Heart right ventricle (tissue), 16 donors: ENCODE measurements at regions not wholly inside any gene's neighbourhood (a gene's known extent, or its start where the extent isn't known, plus 50 kb on each side); places are given as distances from the start of the nearest gene placed in this dataset.

ENCODE experiments used
- ATAC-seq, 8 donors: fragments of 200-7000 bp; cut with Tn5 transposase; one replicate each; pipeline ENCODE4 v1.9.1; 2020; ENCODE audit warnings: mild to moderate bottlenecking in 8 of 8, moderate library complexity in 8 of 8, moderate number of reproducible peaks in 1 of 8
- DNase-seq, 2 donors: peaks; one replicate each; pipeline ENCODE4 v3.0.0-alpha.2; 2020
- H3K27ac ChIP-seq, 10 donors: fragments of 200-600 bp; sonication (generic) in 2 of 10; one replicate each; pipeline versions ENCODE4 v1.5.0 to v1.8.0; 2020 to 2022; ENCODE audit warnings: mild to moderate bottlenecking in 3 of 10
- H3K27me3 ChIP-seq, 7 donors: fragments of 200-600 bp; one replicate each; pipeline ENCODE4 v1.8.0; 2021 to 2022; ENCODE audit warnings: mild to moderate bottlenecking in 2 of 7
- H3K36me3 ChIP-seq, 9 donors: fragments of 200-600 bp; sonication (generic) in 1 of 9; one replicate each; pipeline versions ENCODE4 v1.5.0 to v1.8.0; 2020 to 2022; ENCODE audit warnings: mild to moderate bottlenecking in 2 of 9
- H3K4me1 ChIP-seq, 9 donors: fragments of 200-600 bp; sonication (generic) in 1 of 9; one replicate each; pipeline versions ENCODE4 v1.5.0 to v1.8.0; 2020 to 2022; ENCODE audit warnings: mild to moderate bottlenecking in 4 of 9
- H3K4me3 ChIP-seq, 10 donors: fragments of 200-600 bp; sonication (generic) in 2 of 10; one replicate each; pipeline versions ENCODE4 v1.5.0 to v1.8.0; 2020 to 2022; ENCODE audit warnings: mild to moderate bottlenecking in 7 of 10, moderate library complexity in 2 of 10
- H3K9me3 ChIP-seq, 11 donors: fragments of 200-600 bp in 10 of 11; sonication (generic) in 2 of 11; one replicate each; pipeline versions ENCODE4 v1.5.0 to v1.8.0; 2013 to 2022; ENCODE audit warnings: mild to moderate bottlenecking in 2 of 11, control low read depth in 1 of 11, moderate library complexity in 1 of 11
- WGBS, 2 donors: extraction: QIAGEN DNeasy Blood & Tissue Kit; methylation state at CpG; one replicate each; pipeline ENCODE4 v1.1.7; 2013; ENCODE audit warnings: inconsistent platforms in 1 of 2; 5-methylcytosine and 5-hydroxymethylcytosine counted together
- intact Hi-C, 10 donors: fragments of 100-400 bp; cut with DNase I; formaldehyde crosslinking; loops; one replicate each; pipeline versions ENCODE4 v1.11.1 to v1.14.2; 2022
- TF ChIP-seq, protein P1 (sequence below), 9 donors: fragments of 200-600 bp; sonication (generic) in 2 of 9; IDR thresholded peaks; one replicate each; pipeline versions ENCODE4 v1.5.0 to v1.8.0; 2021 to 2022; ENCODE audit warnings: antibody characterized with exemption in 9 of 9, mild to moderate bottlenecking in 5 of 9, moderate library complexity in 1 of 9
- donor health status: Arrhythmogenic right ventricular cardiomyopathy.
- donor health status: ischemic (EF 13 %, LVEDD 7.1; RV severe dilation, severe dysfunction).
- donor health status: healthy with polysubstance abuse.
- donor health status: DM: no; HTN: yes; CAD: no.
- donor health status: DM: no; HTN: no; CAD: no.
- donor health status: ischemic (EF 25% LVEDD 6.9; RV normal size, moderate dysfunction).
- donor health status: ischemic (EF 25% LVEDD 5.7; RV mildly dilated, moderate dysfunction).
- donor health status: healthy.
- donor health status: DM: yes; HTN: yes; CAD: no.
- donor health status: Ischemic cardiomyopathy.
- donor health status: ischemic (EF 35%, LVEDD 5.7; RV mildly dilated, moderate dysfunction).
- donor health status: nonischemic (EF 11% LVEDD 7.7; RV severe dilation, severe dysfunction).
- donor health status: DM: yes; HTN: yes; CAD: no.
- donor health status: PGD.
- donor health status: ischemic (EF 29% LVEDD 5.4; RV normal size, mild dysfunction).
- donor health status: nonischemic (EF 23%, LVEDD 6.1; RV moderate dilation, normal function).

DNA sequence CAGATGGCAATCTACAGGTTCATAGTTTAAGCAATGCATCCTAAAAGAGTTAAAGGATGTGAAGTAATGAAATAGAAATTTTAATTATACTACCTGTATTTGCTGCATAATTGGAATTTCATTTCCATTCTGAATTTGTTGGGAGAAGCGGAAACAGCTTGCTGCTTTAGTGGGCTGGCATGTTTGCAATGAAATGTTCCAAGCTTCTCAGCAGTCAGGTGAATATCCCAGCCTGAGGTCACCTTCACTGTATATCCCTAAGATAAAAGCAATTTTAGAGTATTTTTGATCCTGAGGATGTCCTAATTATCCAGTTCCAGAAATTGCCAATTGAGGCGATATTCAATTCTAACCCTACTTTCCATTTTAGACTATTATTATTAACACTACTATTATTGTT is 136.1 kb upstream of the ARSJ start:
- no peak for DNase-seq
- intact Hi-C loops: no loop called here
- no peaks in the 10 kb centered on the region for H3K9me3 ChIP-seq
- H3K4me3 ChIP-seq: no peak overlapping the region
- H3K27me3 ChIP-seq: no peaks in the 10 kb centered on the region
- H3K4me1 ChIP-seq: no peaks in the 10 kb centered on the region
- 48 to 73% methylated on average over 2 of the region's 2 CpGs for WGBS, 2 donors
- no peaks in the 10 kb centered on the region for H3K36me3 ChIP-seq
- TF ChIP-seq, protein P1, sequence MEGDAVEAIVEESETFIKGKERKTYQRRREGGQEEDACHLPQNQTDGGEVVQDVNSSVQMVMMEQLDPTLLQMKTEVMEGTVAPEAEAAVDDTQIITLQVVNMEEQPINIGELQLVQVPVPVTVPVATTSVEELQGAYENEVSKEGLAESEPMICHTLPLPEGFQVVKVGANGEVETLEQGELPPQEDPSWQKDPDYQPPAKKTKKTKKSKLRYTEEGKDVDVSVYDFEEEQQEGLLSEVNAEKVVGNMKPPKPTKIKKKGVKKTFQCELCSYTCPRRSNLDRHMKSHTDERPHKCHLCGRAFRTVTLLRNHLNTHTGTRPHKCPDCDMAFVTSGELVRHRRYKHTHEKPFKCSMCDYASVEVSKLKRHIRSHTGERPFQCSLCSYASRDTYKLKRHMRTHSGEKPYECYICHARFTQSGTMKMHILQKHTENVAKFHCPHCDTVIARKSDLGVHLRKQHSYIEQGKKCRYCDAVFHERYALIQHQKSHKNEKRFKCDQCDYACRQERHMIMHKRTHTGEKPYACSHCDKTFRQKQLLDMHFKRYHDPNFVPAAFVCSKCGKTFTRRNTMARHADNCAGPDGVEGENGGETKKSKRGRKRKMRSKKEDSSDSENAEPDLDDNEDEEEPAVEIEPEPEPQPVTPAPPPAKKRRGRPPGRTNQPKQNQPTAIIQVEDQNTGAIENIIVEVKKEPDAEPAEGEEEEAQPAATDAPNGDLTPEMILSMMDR (IDR thresholded peaks at IDR 0.05): no peak
- no peak for ATAC-seq
- no peak overlapping the region for H3K27ac ChIP-seq

DNA sequence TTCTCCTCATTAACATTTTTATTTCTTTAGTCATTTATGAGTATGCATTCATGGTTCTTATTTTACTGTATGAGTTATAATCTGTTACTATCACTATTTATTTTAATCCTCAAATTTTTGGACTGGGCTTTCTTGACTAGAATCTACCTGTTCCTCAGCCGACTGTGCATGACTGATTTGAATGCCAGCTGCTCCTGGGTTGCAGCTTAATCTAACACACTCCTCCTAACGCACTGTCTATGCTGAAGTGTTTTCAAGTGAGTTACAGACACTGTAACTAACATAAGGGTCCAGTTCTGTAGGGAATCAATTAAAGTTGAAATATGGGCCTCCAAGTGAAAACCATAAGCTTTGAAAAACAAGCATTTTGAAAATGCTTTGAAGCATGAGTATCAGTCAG is 137.4 kb upstream of the ARSJ start:
- WGBS, 2 donors: 71 to 74% methylated on average over 2 of the region's 2 CpGs
- intact Hi-C loops: no loop called here

DNA sequence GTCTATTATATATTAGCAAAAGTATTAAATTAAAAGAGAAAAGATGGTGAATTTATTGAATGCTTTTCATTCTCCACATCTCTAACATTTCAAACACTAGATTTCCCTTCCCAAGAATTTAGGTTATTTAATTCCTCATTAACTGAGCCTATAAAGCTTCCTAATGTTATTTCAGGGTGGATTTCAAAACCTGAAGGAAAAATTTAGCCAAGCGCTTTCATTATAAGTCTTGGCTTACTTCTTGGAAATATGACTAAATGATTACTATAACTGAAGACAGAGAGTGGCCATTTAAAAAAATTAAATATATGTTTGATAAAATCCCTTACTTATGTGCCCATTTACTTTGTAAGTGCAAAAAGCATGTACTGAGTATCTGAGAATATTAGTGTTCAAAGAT is 141.8 kb upstream of the ARSJ start:
- Histone ChIP-seq H3K27ac (no peak overlapping the region), H3K27me3 (no peaks in the 10 kb centered on the region), H3K4me1 (no peaks in the 10 kb centered on the region), H3K9me3 (no peaks in the 10 kb centered on the region), H3K4me3 (no peak overlapping the region), H3K36me3 (no peaks in the 10 kb centered on the region)
- DNase-seq (no peak), ATAC-seq (no peak)
- intact Hi-C loops: no loop called here
- WGBS, 2 donors: 92 to 94% methylated on average over 1 of the region's 1 CpG
- TF ChIP-seq, protein P1 (IDR thresholded peaks at IDR 0.05): no peak

More for the DNA sequence above, 137.4 kb upstream of the ARSJ start:
- no peaks in the 10 kb centered on the region for H3K36me3 ChIP-seq
- no peaks in the 10 kb centered on the region for H3K9me3 ChIP-seq
- TF ChIP-seq, protein P1 (IDR thresholded peaks at IDR 0.05): no peak
- H3K27me3 ChIP-seq: no peaks in the 10 kb centered on the region
- DNase-seq (no peak), ATAC-seq (no peak)
- no peak overlapping the region for H3K4me3 ChIP-seq
- H3K4me1 ChIP-seq: no peaks in the 10 kb centered on the region
- H3K27ac ChIP-seq: no peak overlapping the region

DNA sequence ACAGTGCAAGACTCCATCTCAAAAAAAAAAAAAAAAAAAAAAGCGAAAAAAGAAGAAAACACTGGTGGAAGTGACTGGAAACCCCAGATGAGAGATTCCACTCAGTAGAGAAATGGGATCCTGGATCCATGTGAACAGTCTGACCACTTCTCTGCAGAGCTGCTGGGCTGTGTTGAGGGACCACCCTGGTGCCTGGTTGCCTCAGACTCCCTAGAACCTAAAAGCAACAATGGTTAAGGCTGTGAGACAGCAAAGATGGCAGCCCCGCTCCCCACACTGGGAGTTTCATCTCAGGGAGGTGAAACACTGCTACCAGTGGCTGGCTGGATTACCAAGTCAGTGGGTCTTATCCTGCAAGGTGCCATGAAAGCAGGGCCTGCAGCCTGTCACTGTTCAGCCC is 152.8 kb upstream of the ARSJ start:
- ATAC-seq: no peak
- intact Hi-C loops: no loop called here

More for the DNA sequence above, 152.8 kb upstream of the ARSJ start:
- H3K36me3 ChIP-seq: no peaks in the 10 kb centered on the region
- no peak overlapping the region for H3K27ac ChIP-seq
- TF ChIP-seq, protein P1 (IDR thresholded peaks at IDR 0.05): no peak
- no peaks in the 10 kb centered on the region for H3K4me1 ChIP-seq
- H3K9me3 ChIP-seq: no peaks in the 10 kb centered on the region
- WGBS, 2 donors: 80 to 98% methylated on average over 2 of the region's 2 CpGs
- no peak overlapping the region for H3K4me3 ChIP-seq
- DNase-seq: no peak
- no peaks in the 10 kb centered on the region for H3K27me3 ChIP-seq
